CD4-positive, alpha-beta T cell treated with Interleukin-21 for 1 hour (primary cell): ENCODE measurements at regions not wholly inside any gene's neighbourhood (a gene's known extent, or its start where the extent isn't known, plus 50 kb on each side); places are given as distances from the start of the nearest gene placed in this dataset.

Source experiments
- DNase-seq: peaks from one replicate; pipeline ENCODE4 v3.0.0-alpha.2; 2020

- no peak for DNase-seq
Measured at GRCh38 chr9:38312406-38312805, 80.1 kb upstream of the ALDH1B1 start.

- no peak for DNase-seq
Measured at GRCh38 chr9:38311382-38312270, 80.9 kb upstream of the ALDH1B1 start.

- DNase-seq: no peak
Measured at GRCh38 chr9:38309324-38310195, 82.9 kb upstream of the ALDH1B1 start.

- no peak for DNase-seq
Measured at GRCh38 chr9:38308136-38308535, 84.4 kb upstream of the ALDH1B1 start.

- DNase-seq: no peak
Measured at GRCh38 chr9:38306899-38307298, 85.6 kb upstream of the ALDH1B1 start.

- no peak for DNase-seq
Measured at GRCh38 chr9:38305582-38305981, 86.9 kb upstream of the ALDH1B1 start.

- no peak for DNase-seq
Measured at GRCh38 chr9:38301376-38302106, 91.0 kb upstream of the ALDH1B1 start.

GRCh38 chr9:38299856-38300255 lies 92.6 kb upstream of the ALDH1B1 start:
- no peak for DNase-seq

- DNase-seq: no peak
Measured at GRCh38 chr9:38298904-38299303, 93.6 kb upstream of the ALDH1B1 start.

GRCh38 chr9:38298503-38298902 lies 94.0 kb upstream of the ALDH1B1 start:
- no peak for DNase-seq

- no peak for DNase-seq
Measured at GRCh38 chr9:38296807-38297206, 95.7 kb upstream of the ALDH1B1 start.

GRCh38 chr9:38295764-38296163 lies 96.7 kb upstream of the ALDH1B1 start:
- DNase-seq: no peak

- no peak for DNase-seq
Measured at GRCh38 chr9:38294220-38294960, 98.1 kb upstream of the ALDH1B1 start.

GRCh38 chr9:38293022-38293421 lies 99.5 kb upstream of the ALDH1B1 start:
- DNase-seq: no peak

GRCh38 chr9:38292480-38292879 lies 100.0 kb upstream of the ALDH1B1 start:
- no peak for DNase-seq

- no peak for DNase-seq
Measured at GRCh38 chr9:38289866-38290245, 102.6 kb upstream of the ALDH1B1 start.

- no peak for DNase-seq
Measured at GRCh38 chr9:38289236-38289865, 103.2 kb upstream of the ALDH1B1 start.

GRCh38 chr9:38288502-38288901 lies 104.0 kb upstream of the ALDH1B1 start:
- no peak for DNase-seq

GRCh38 chr9:38287420-38287985 lies 105.0 kb upstream of the ALDH1B1 start:
- no peak for DNase-seq

GRCh38 chr9:38286766-38287165 lies 105.7 kb upstream of the ALDH1B1 start:
- DNase-seq: no peak

GRCh38 chr9:38286357-38286756 lies 106.1 kb upstream of the ALDH1B1 start:
- DNase-seq: no peak

GRCh38 chr9:38285236-38285635 lies 107.3 kb upstream of the ALDH1B1 start:
- DNase-seq: no peak
